ENCODE measurements at regions not wholly inside any gene's neighbourhood (a gene's known extent, or its start where the extent isn't known, plus 50 kb on each side); places are given as distances from the start of the nearest gene placed in this dataset.

DNA sequence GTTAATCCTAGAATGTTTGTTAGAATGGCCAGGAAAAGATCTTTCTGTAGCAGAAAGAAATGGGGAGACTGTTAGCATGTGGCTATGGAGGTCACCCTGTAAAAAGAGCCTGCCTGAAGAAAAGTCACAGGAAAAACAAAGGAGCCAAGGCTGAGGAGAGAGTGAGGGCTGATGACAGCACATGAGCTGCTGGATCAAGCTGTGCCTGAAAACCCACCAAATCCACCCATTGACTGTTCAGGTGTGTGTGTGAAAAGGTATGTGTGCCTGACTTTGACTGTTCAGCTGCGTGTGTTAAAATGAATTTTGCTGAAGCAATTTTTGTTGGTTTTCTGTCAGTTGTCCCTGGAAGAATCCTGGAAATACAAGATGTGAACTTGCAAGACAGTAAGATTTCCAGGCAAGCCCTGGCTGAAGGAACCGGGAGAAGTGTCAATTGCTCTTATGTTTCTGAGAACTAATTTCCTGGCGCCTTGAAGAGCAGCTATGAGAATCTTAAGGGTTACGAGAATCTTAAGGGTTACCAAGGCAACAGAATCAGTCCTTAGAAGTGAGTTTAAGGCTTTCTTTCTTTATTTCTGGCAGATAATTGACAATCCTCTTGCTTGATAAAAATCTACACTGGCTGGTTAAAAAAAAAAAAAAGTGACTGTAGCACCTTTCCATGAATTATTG, 73.0 kb upstream of the LGALSL start:
- DNase-seq: no peak

DNA sequence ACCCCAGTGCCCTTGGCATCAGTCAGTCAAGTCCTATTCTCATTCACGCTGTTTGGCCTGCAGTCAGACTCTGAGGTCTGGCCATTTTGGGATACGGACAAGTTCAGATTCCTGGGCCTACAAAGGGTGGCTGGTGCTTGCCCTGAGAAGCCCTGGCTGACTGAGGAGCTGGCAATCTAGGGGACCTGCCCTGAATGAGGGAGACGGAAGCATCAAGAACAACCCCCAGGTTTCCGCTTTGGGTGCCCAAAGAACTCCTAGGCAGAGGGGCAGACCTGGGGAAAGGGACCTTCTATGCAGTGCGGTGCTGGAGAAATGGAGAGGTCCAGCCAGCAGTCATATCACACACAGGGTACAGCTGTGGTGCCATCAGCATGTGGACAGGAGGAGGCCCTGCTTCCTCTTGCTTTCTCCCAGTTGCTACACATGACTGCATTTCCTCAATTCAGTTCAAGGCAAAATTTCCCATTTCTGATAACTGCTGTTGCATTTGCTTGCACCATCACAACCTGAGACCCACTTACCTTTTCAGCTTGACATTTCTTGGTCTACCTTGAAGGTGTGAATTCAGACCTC, 70.9 kb upstream of the LGALSL start:
- no peak for DNase-seq

GRCh38 chr2:64383881-64384280, 70.1 kb upstream of the LGALSL start:
- no peak for DNase-seq

GRCh38 chr2:64386676-64387075, 67.3 kb upstream of the LGALSL start:
- DNase-seq: no peak

DNA sequence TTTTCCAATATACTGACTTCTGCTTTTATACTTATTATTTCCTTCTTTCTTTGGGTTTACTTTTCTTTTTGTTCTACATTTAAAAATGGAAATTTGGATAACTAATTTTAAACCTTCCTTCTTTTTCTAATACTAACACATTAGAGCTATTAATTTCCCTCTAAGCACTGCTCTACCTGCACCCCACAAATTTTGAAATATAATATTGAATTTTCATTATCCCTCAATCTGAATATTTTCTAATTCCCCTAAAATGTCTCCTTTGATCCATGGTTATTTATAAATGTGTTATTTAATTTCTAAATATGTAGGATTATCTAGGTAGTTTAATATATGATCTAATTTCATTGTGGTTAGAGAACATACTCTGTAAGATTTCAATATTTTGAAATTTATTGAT, 63.4 kb upstream of the LGALSL start:
- DNase-seq: no peak

DNA sequence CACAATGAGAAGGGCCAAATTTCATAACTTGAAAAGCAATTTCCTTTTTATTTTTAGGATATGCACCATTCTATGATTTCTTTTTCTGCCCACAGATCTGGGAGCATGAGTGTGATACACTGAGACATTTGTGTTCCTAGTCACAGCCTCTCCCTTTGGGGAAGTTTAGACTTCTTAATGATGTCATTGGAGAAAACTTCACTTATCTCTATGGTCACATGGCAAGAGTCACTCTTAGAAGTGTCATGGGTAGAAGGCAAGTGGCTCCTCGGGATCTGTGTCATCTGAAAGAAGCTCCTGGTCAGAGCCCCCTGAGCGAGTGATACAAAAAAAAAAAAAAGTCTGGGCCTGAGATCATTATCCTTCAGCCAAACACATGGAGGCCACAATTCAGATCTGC, 62.5 kb upstream of the LGALSL start:
- no peak for DNase-seq

DNA sequence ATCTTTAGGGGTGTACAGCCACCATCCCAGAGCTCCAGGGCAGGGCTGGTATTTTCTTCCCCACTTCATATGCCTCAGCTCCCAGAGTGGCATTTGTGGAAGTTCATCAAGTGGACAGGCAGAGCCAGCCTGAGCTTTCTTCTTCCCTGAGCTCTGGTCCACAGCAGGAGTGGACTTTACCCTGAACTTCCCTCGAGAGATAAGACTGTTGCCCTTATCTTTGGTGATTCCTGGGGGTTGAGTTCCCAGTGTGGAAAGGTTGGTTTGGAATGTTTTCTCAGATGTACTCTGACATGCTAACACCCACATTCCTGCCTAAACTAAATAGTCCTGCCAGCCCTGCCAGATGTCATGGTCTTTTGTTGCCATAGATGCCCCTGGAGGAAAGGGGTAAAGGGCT, 62.0 kb upstream of the LGALSL start:
- no peak for DNase-seq

- DNase-seq: no peak
Observed at GRCh38 chr2:64392529-64392928, 61.4 kb upstream of the LGALSL start.

DNA sequence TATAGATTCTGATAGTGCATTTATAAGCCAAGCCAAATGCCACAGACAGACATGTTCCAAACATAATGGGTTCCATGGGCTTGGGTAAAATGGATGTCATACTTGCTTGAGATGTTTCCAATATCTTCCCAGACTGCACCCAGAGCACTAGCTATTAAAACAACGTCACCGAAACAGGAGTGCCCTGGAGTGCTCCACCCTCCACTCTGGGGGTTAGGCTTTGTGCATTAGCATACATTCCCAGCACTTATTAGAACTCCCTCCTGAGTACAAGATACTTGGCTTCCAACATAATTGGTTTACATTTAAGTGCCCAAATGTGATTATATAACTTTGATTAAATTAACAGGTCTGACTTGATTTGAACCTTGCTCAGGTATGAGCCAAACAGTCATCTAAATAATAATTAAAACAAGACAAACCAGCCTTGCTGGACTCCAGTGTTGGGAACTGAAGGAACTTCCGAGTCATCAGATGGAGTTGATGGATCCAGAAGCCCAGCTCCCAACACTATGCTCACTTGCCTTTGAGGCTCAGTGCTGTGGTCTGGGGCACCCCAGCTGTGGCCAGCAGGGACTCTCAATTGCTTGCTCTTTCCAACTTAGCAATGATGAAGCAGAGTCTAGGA, 60.5 kb upstream of the LGALSL start:
- DNase-seq: no peak

- no peak for DNase-seq
Observed at GRCh38 chr2:64394153-64394552, 59.8 kb upstream of the LGALSL start.

- no peak for DNase-seq
Observed at GRCh38 chr2:64396001-64396400, 58.0 kb upstream of the LGALSL start.

- DNase-seq: no peak
Observed at GRCh38 chr2:64396551-64396950, 57.4 kb upstream of the LGALSL start.

DNA sequence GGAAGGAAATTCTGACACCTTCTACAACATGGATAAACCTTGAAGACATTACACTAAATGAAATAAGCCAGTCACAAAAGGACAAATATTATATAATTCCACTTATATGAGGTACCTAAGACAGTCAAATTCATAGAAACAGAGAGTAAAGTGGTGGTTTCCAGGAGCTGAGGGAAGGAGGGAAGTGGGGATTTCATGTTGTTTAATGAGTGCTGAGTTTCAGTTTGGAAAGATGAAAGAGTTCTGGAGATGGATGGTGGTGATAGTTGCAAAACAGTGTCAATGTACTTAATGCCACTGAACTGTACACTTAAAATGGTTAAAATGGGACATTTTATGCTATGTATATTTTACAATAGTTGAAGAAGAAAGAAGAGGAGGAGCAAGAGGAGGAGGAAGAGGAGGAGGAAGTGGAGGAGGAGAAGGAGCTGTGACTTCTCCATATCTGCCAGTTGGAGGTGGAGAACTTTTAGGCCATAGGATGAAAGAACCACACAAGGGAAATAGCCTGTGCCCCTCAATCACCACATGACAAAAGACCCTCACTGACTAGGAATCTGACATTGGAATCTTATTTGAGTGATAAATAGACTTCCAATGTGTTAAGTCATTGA, 55.3 kb upstream of the LGALSL start:
- no peak for DNase-seq

DNA sequence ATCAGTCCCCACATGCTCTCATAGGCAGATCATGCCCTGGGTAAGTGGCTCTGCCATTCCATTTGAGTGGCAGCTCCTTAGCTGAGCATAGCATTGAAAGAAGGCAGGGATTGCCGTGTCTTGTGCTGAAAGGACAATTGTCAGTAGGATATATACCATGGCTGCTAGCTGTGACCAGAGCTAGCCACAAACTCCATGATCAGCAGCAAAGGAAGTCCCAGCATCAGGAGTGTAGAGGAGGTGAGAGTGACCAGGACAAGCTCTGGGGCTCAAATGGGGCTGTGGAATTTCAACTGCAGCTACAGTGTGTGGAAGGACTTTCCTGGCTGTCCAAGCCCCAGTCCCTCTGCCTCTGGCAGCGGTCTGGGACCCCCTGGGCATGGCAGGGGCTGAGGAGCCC, 54.4 kb upstream of the LGALSL start:
- DNase-seq: no peak

GRCh38 chr2:64400105-64400728, 53.7 kb upstream of the LGALSL start:
- DNase-seq: no peak

GRCh38 chr2:64400733-64401528, 53.0 kb upstream of the LGALSL start:
- DNase-seq: no peak

GRCh38 chr2:64401529-64401880, 52.5 kb upstream of the LGALSL start:
- no peak for DNase-seq

GRCh38 chr2:64402876-64403275, 51.1 kb upstream of the LGALSL start:
- DNase-seq: no peak

GRCh38 chr2:64403426-64403825, 50.5 kb upstream of the LGALSL start:
- DNase-seq: no peak

GRCh38 chr2:64404002-64404731, 49.8 kb upstream of the LGALSL start:
- no peak for DNase-seq
